EL (cell line): ENCODE measurements at regions not wholly inside any gene's neighbourhood (a gene's known extent, or its start where the extent isn't known, plus 50 kb on each side); places are given as distances from the start of the nearest gene placed in this dataset.

Experiments
- DNase-seq: peaks from one replicate; pipeline ENCODE4 v3.0.0-alpha.2; 2016

- DNase-seq, result no peak
These were observed 100.5 kb downstream of the AASDH start for GRCh38 chr4:56286763-56287162.

- DNase-seq, result no peak
These were observed 103.9 kb downstream of the AASDH start for GRCh38 chr4:56283375-56283774.

GRCh38 chr4:56282004-56282403 lies 105.3 kb downstream of the AASDH start:
- no peak for DNase-seq

- peak; percentile 2 for DNase-seq
These were observed 110.7 kb downstream of the AASDH start for GRCh38 chr4:56276547-56276946.

GRCh38 chr4:56273391-56273790 lies 113.9 kb downstream of the AASDH start:
- DNase-seq, result no peak

GRCh38 chr4:56272927-56273326 lies 114.4 kb downstream of the AASDH start:
- no peak for DNase-seq

GRCh38 chr4:56272003-56272402 lies 115.3 kb downstream of the AASDH start:
- DNase-seq, result no peak

- DNase-seq, result no peak
These were observed 116.2 kb downstream of the AASDH start for GRCh38 chr4:56271131-56271530.

GRCh38 chr4:56267558-56267957 lies 119.7 kb downstream of the AASDH start:
- no peak for DNase-seq

GRCh38 chr4:56264873-56265272 lies 122.4 kb downstream of the AASDH start:
- no peak for DNase-seq

- no peak for DNase-seq
These were observed 126.3 kb downstream of the AASDH start for GRCh38 chr4:56261027-56261426.

GRCh38 chr4:56260320-56260719 lies 127.0 kb downstream of the AASDH start:
- no peak for DNase-seq

GRCh38 chr4:56259655-56260054 lies 127.6 kb downstream of the AASDH start:
- no peak for DNase-seq

GRCh38 chr4:56255820-56256219 lies 131.5 kb downstream of the AASDH start:
- no peak for DNase-seq

- DNase-seq, result no peak
These were observed 133.5 kb downstream of the AASDH start for GRCh38 chr4:56253666-56254305.

- DNase-seq, result no peak
These were observed 134.6 kb downstream of the AASDH start for GRCh38 chr4:56252561-56253152.

- no peak for DNase-seq
These were observed 135.7 kb downstream of the AASDH start for GRCh38 chr4:56251556-56251955.

- DNase-seq, result no peak
These were observed 136.5 kb downstream of the AASDH start for GRCh38 chr4:56250776-56251175.

- DNase-seq, result no peak
These were observed 139.6 kb downstream of the AASDH start for GRCh38 chr4:56247646-56248045.

GRCh38 chr4:56246233-56246610 lies 141.1 kb downstream of the AASDH start:
- no peak for DNase-seq

- DNase-seq, result no peak
These were observed 141.6 kb downstream of the AASDH start for GRCh38 chr4:56245547-56246232.

- no peak for DNase-seq
These were observed 142.6 kb downstream of the AASDH start for GRCh38 chr4:56244681-56245080.

- DNase-seq, result no peak
These were observed 144.2 kb downstream of the AASDH start for GRCh38 chr4:56243107-56243506.

- no peak for DNase-seq
These were observed 145.8 kb downstream of the AASDH start for GRCh38 chr4:56241500-56241899.
